SK-N-MC (cell line): ENCODE measurements at regions not wholly inside any gene's neighbourhood (a gene's known extent, or its start where the extent isn't known, plus 50 kb on each side); places are given as distances from the start of the nearest gene placed in this dataset.

Experiments
- EZH2 ChIP-seq: fragments of 200-600 bp; sonication (generic); IDR thresholded peaks from one replicate; pipeline ENCODE4 v1.6.1; 2017; ENCODE audit warnings: antibody characterized with exemption
- POLR2AphosphoS5 ChIP-seq: IDR thresholded peaks from 2 replicates; pipeline ENCODE4 v1.6.1; 2012; ENCODE audit warnings: mild to moderate bottlenecking, low read depth, low read length, borderline replicate concordance

DNA sequence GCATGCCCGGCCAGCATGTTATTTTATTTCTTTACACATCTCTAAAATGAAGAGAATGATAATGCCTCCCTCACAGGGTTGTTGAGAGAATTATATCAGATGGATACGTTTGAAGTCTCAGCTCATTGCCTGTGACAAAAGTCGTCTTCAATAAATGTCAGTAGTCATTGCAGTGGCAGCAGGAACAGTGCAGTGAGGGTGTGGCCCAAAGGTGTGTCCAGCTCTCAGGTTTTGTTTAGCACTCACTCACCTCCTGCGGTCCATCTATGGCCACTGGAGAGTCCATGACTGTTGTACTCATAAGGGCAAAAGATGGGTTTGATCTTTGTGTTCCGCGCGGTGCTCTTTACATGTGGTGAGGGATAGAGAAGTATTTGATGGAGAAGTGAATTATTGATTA is 77.2 kb upstream of the TIAM2 start:
- TF ChIP-seq POLR2AphosphoS5 (no peak), EZH2 (no peak)
